NCI-H345 (cell line): ENCODE measurements at regions not wholly inside any gene's neighbourhood (a gene's known extent, or its start where the extent isn't known, plus 50 kb on each side); places are given as distances from the start of the nearest gene placed in this dataset.
"Not testable (repeated sequence)": the region's sequence is repeated elsewhere in the genome, so short reads cannot be mapped to it uniquely, and the experiment has no call there.

Experiments
- DNase-seq: peaks from one replicate; lab custom pipeline; 2025; lab: John Stamatoyannopoulos, UW

GRCh38 chr20:41784209-41784958, 166.2 kb upstream of the CHD6 start:
- peak; percentile 11 for DNase-seq

GRCh38 chr20:41783423-41784208, 165.4 kb upstream of the CHD6 start:
- no peak for DNase-seq

DNA sequence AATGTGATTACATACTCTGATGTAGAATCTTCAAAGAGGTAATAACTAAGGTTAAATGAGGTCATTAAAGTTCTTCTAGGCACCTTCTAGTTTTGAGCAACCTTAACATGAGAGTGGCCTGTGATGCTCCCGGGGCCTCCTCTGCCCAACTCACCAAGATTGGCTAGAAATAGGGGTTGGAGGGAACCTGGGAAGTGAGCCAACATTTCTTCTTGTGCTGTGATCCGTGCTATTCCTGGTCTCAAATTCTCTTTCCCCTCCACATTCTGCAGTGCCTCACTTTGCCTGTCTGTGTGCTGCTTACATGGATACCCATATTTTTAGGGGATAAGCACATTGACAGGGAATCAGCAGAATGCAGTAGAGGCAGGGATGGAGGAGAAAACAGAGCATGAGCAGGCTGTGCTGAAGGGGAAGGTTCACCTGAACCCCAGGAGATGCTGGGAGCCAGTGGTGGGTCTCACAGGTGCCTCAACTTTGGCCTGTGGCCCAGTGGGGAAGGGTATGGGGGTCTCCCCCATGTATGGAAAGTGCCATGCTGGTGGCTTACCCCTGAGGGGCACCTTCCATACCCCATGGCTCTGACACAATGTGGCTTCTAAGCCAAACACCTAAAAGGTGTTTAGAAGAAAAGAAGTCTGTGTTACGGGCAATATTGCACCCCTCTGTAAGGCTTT, 164.7 kb upstream of the CHD6 start:
- no peak for DNase-seq

DNA sequence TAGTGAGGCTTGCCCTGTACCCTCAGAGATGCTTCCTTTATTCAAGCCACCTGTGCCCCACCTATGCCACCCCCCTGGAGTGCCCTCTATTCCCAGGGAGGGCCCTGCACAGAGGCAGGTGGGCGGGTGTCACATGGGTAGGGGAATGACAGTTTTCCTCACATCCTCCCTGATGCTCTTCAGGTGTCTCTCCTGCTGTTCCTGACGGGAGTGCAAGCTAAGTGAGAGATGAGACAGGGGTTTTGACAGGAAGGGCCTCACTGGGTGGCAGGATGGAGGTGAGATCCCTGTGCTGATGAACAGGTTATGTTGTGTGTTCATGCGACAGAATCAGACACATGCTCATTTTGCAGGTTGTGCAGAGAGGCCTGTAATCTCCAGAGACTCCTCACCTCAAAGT, 164.1 kb upstream of the CHD6 start:
- DNase-seq = peak; percentile 21

DNA sequence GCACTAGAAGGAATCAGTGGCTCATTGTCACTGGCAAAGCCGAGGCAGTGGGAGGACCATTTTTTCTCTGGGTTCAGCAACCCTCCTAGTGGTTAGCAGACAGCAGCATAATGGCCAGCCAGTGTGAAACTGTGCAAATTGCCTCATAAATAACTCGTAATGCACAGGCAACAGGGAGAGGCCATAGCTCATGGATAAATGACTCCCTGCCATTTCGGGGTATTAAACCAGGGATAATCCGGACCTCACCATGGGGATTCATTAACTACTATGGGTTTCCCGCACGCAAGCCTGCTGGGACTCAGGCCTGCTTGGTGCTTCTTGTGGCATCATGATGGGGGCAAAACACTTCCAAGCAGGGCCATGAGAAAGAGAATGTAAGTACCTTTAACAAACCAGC, 158.2 kb upstream of the CHD6 start:
- DNase-seq = no peak

DNA sequence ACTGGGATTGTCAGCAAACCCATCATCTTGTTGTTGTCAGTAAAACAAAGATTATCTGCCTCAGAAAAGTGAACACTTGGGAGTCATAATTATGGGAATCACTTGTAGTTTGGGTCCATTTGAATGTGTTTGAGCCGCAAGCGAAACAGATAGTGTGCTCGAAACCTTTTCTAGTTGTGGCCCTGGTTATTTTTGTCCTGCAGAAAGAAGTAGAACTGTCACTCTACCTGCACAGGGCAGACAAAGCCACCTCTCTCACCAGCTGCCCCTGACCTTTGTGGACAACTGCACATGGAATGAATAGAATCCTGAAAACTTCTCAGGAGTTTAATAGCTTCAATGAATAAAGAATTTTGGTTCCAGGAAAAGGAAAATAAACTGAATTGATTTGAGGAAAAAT, 156.1 kb upstream of the CHD6 start:
- DNase-seq = no peak

DNA sequence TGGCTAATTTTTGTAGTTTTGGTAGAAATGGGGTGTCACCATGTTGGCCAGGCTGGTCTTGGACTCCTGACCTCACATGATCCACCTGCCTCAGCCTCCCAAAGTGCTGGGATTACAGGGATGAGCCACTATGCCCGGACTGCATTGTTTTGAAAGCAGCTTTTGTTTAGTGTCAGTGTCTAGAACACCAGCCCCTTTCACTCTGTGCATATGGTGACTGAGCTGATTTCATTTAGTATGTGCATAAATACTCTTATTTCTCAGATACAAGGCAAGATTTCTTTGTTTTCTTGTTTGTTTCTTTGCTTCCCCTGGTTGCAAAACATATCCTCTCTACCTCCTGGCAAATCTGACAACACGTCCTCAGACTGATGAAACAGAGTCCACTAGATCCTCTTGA, 152.8 kb upstream of the CHD6 start:
- DNase-seq = no peak

DNA sequence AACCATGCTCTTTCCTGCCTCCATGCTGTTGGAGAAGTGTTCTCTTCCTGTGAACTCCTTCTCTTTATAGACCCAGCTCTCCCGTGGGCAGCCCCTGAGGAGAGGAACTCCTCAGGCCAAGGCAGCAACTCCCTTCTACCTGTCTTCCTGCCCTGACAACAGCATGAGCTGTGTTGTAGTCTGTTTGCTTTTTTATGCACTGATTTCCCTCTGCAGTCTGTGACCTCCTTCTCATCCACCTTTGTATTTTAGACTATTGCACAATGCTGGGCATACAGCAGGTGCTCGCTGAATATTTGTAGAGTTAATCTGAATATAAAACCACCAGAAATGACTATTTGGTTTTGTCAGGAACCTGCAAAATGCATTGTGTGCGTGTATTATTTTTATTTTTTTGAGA, 152.2 kb upstream of the CHD6 start:
- no peak for DNase-seq

- DNase-seq = peak; percentile 69
Observed at GRCh38 chr20:41769592-41770018, 151.4 kb upstream of the CHD6 start.

GRCh38 chr20:41750137-41750536, 132.0 kb upstream of the CHD6 start:
- DNase-seq = no peak

DNA sequence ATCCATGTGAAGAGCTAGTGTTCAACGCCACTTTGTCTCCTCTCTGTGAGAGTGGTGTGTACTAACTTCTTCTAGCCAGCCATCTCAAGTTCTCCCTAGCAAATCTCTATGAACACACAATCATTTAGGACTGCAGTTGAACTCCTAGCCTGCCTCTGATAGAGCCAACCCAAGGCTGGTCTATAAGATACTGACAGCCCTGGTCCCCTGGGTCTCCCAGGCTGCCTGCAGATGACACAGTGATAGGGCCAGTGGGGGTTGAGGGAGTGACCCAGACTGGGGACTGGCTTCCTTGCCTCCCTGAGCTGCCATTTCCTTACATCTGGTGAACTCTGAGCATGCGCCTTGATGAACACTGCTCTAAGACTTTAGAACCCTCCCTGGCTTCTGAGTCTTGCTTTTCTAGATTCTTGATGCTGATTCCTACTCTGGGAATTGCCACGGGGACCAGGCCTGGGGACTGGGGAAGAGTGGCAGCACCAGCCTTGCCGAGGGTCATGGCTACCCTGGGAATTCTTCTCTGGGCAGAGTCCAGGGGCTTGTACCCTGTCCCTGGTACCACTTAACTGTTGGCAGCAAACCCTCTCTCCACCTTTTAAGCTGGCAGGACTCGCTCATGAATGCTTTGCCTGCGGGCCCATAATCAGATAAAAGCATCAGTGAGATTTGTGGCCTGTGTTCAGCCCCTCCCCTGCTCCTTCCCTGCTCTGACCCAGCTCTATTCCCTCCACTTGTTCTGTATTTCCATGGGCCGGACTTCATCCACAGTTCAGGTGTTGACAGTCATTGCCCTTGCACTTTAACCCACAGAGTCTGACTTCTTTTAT, 130.8 kb upstream of the CHD6 start:
- DNase-seq = no peak

GRCh38 chr20:41748051-41748450, 129.9 kb upstream of the CHD6 start:
- DNase-seq = no peak

GRCh38 chr20:41747226-41747625, 129.0 kb upstream of the CHD6 start:
- DNase-seq = no peak

- DNase-seq = no peak
Observed at GRCh38 chr20:41746635-41747034, 128.5 kb upstream of the CHD6 start.

- DNase-seq = peak; percentile 67
Observed at GRCh38 chr20:41738604-41739206, 120.5 kb upstream of the CHD6 start.

- no peak for DNase-seq
Observed at GRCh38 chr20:41735949-41736348, 117.8 kb upstream of the CHD6 start.

- peak; percentile 59 for DNase-seq
Observed at GRCh38 chr20:41734506-41734945, 116.3 kb upstream of the CHD6 start.

DNA sequence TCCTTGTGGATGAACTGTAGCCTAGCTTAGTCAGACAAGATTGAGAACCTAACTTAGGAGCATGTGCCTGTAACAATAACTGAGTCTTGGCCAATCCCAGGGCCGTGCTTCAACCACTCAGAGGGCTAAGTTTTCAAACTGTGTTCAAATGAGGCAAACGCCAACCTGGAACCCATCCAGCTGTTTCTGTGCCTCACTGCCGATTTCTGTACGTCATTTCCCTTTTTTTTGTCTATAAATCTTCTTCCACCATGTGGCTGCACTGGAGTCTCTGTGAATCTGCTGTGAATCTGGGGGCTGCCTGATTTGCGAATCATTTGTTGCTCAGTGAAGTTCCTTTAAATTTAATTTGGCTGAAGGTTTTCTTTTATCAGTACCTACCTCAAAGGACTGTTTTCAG, 115.0 kb upstream of the CHD6 start:
- no peak for DNase-seq

DNA sequence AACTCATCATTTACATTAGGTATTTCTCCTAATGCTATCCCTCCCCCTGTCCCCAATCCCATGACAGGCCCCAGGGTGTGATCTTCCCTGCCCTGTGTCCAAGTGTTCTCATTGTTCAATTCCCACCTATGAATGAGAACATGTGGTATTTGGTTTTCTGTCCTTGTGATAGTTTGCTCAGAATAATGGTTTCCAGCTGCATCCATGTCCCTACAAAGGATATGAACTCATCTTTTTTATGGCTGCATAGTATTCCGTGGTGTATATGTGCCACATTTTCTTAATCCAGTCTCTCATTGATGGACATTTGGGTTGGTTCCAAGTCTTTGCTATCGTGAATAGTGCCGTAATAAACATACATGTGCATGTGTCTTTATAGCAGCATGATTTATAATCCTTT, 113.0 kb upstream of the CHD6 start:
- DNase-seq = not testable (repeated sequence)

- not testable (repeated sequence) for DNase-seq
Observed at GRCh38 chr20:41727681-41728080, 109.5 kb upstream of the CHD6 start.

GRCh38 chr20:41726727-41727126, 108.5 kb upstream of the CHD6 start:
- DNase-seq = no peak

DNA sequence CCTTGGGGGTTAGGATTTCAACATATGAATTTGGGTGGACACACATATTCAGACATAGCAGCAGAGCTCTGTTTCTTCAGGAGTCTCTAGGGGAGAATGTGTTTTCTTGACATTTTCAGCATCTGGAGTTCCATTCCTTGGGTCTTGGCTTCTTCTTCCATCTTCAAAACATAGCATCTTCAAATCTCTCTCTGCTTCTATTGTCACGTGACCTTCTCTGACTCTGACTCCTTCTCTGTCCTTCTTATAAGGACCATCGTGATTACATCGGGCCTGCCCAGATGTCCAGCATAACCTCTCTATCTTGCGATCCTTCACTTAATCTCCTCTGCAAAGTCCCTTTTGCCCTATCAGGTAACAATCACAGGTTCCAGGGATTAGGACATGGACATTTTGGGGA, 101.0 kb upstream of the CHD6 start:
- DNase-seq = no peak
